RCC 7860 (cell line): ENCODE measurements at regions not wholly inside any gene's neighbourhood (a gene's known extent, or its start where the extent isn't known, plus 50 kb on each side); places are given as distances from the start of the nearest gene placed in this dataset.
A peak's percentile ranks its signal among the peaks of the same experiment; 100 is the strongest.
"Not testable (repeated sequence)": the region's sequence is repeated elsewhere in the genome, so short reads cannot be mapped to it uniquely, and the experiment has no call there.

Source experiments
- DNase-seq: peaks from one replicate; pipeline ENCODE4 v3.0.0-alpha.2; 2015; ENCODE audit warnings: low spot score
- FAIRE-seq: peaks from 2 replicates; lab custom pipeline; 2012; peaks lifted over from hg19 to GRCh38; lab: Jason Lieb, UNC

DNA sequence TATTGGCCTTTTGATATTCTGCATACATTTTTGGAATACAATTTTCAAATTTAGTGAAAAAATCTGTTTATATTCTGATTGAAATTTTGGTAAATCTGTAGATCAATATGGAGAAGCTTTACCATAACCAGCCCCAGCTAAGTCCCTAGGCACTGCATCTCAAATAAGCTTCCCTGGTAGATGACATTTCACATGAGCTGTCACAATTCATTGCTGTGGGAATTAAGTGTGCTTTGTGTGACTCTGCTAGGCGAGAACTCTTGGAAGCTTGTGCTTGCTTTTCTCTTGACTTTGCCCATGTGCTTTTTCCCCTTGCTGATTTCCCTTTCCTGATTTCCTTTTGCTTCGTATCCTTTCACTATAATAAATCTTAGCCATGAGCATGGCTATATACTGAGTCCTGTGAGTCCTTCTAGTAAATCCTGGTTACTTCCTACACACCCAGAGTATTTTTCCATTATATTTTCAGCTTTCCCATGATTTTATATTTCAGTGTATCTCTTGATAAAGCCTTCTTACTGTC, 166.5 kb upstream of the MMS22L start:
- no peak for FAIRE-seq
- DNase-seq: no peak

DNA sequence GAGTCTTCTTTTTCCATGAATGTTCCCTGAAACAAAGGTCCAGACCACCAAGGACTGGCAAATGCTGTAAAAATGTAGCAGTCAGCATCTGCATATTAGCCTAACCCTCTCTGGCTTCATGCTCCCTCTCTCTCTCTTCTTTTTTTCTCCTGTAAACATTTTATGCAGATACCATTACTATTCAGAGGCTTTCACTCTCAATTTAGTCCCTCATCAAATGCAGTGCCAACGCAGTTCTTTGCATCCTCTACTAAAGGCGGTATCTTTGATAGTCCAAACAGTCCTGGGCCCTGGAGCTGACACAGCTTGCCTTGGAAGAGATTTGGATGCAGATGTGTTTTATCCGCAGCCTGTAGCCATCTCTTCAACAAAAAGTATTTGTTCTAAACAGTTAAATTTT, 167.1 kb upstream of the MMS22L start:
- FAIRE-seq: no peak
- no peak for DNase-seq

DNA sequence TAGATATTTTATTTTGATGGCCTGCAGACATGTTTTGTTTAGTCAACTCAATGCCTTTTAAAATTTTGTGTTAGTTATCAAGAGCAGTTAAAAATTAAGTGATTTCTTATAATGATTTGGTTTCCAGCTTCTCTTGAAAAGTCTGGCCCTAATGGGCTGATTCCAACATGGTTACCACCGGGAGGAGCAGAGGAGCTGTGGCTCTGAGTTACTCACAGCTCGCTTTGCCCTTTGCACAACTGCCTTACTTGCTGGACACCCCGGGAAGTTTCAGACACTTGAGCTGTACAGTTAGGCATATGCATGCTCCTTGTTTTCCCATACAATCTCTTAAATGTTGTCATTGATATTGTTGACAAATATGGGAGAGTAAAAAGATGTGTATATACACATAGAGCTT, 173.1 kb upstream of the MMS22L start:
- no peak for FAIRE-seq
- no peak for DNase-seq

DNA sequence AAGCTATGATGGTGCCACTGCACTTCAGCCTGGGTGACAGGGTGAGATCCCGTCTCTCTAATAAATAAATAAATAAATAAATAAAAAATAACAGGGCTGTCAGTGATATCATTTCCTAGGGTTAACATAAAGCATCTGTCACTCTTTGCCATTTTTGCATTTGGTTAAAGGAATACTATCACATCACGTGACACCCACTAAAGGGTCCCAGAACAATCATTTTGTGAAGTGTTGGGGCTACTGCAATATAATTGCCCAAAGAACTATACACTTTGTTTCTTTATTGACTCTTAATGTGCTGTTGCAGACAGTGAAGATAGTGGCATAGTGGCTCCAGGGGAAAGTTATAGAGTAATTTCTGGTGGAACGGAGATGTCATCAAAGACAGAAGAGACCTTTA, 176.5 kb upstream of the MMS22L start:
- DNase-seq (no peak), FAIRE-seq (no peak)

DNA sequence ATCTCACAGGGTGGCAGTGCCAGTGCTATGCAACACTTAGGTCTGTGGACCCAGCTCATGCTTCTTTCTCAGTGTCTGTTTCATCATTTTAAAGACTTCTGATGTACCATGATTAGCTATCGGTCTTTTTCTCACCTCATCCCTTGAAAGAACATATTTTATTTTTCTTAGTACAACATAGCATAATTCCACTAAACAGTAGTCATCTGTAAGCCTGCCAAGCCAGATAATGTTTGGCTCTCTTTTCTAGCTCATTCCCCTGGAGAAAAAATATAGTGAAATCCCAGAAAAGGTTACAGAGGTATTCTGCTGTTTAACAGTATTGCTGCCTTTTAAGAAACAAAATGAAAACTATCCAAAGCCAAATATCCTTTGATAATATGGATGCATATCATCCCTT, 177.0 kb upstream of the MMS22L start:
- DNase-seq: no peak
- FAIRE-seq: no peak

DNA sequence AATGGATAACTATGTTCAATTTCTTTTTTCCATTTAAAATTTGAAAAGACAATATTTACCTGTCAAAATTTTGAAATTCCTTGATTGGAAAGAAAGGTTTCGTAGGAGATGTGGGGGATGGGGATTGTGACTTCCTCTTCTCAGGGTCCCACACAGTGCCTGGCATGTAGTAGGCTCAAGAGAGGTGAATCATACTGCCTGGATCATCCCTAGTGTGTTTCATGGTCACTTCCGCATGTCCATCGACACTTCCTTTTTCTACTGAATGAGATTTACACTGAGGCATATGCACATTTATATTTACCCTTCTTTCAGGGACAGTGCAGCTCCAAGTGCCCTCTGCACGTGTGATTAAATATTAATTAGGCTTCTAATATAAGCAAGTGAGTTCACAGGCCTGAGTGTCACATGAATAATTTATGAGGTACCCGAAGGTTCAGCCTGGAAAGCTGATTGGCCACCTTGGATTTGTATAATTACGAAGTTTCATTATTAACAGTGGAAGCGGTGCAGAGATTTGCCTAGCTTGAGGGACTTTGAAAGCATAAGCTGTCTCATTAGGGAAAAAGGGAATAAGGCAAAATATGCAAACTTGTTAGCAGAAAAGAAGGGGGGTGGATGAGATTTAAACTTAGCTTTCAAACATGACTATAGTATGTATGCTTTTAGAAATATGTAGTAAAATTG, 177.5 kb upstream of the MMS22L start:
- FAIRE-seq (no peak), DNase-seq (no peak)

DNA sequence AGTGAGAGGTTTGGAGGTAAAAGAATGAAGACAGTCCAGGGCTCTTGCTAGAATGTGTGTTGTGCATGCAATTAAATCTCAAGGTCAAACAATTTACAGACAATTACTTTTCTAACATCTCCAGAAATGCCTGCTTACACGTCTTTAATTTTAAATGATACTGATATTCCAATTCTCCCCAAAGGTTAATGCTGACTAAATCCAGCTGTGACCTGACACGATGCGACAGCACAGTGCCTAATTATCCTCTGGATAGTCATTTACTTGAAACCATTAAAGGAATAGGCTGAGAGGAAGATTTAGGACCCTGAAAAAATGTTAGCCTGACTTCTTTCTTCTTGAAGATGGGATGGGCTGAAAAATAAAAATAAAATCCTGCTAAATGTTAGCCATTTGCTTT, 178.2 kb upstream of the MMS22L start:
- DNase-seq (no peak), FAIRE-seq (no peak)

DNA sequence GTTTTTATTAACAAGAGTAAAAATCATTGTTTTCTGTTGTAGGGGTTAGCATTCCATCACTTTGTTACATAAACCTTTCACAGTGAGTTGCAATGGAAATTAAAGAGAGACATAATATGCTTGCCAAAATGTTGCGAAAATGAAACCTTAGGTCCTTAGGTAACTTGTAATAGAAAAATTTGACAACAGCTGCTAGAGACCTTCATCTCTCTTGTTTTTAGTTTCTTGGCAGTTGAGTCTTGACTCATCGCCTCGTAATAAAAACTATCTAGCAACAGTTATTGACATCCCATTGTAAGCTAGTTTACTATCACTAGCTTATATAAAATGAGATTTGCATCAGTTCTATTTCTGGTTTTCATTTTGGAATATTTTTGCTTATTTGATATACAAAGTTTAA, 179.0 kb upstream of the MMS22L start:
- FAIRE-seq: no peak

DNA sequence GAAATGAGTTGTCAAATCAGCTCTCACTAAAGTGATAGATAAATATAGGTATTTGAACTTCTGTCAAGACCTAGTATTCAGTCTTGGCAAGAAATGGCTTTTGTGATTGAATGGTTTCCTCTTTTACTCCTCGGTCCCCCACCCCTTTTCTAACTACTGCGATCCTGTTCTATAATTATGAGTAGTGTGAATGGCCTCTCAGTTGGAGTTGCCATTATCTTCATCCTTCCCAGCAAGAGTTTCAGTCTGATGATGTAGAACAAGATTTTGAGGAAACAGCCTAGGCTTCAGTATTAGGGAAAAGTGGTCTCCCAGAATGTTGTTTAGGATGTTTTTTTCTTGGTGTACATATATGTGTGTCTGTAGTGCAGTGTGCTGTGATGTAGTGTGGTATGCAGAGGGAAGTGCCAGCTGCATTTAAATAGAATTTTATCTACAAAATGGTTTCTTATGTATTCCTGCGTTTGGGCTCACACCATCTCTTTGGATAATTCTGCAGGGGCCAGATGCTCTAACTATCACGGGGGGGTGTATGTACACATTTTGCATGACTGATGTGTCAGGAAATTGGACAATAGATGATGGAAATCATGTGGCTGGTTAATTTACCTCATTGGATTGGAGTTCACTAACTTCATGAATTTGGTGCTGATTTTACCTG, 180.1 kb upstream of the MMS22L start:
- no peak for FAIRE-seq
- DNase-seq: no peak

More for the DNA sequence above, 179.0 kb upstream of the MMS22L start:
- DNase-seq: no peak

DNA sequence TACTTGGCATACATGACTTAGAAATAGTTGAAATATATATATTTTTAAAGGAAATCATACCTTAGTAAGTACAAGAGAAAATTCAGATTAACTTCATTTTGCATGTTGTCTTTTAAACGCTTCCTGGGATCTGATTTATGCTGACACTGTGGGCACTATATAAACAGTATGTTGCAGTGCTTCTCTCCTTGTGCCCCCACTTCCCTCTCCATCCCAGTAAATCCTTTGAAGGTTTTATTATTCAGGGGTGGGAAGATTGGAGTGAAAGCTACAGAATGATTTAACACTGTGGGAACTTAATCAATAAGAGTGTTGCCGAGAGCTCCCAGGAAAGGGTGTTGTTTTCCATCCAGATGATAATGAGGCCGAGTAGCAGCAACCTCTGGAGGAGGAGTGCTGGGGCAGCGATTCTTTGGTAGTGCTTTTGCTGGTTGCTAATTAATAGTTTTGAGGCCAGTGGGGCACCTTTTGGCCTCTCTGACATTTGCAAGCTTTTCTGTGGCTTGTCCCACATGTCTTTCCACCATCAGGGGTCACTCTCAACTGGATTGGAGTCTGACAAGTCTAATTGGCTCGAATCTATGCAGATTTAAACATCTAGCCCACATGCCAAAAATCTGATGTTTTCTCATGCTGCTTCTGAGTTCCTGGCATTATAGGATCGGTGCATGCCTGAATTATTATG, 183.0 kb upstream of the MMS22L start:
- no peak for FAIRE-seq
- no peak for DNase-seq

DNA sequence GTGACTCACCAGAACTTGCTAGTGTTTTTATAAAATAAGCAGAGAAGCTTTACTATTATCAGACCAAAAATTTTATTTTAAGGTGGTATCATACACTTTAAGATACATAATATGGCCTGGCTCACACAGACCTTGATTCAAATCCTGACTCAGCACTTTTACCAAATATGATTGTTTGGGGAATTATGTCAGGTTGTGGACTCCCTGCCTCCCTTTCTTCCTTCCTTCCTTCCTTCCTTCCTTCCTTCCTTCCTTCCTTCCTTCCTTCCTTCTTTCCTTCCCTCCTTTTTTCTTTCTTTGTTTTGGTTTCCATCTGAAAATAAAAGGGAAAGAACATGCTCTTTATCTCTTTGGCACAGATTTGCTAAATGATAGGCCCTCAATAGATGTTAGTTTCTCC, 186.0 kb upstream of the MMS22L start:
- no peak for FAIRE-seq
- no peak for DNase-seq

DNA sequence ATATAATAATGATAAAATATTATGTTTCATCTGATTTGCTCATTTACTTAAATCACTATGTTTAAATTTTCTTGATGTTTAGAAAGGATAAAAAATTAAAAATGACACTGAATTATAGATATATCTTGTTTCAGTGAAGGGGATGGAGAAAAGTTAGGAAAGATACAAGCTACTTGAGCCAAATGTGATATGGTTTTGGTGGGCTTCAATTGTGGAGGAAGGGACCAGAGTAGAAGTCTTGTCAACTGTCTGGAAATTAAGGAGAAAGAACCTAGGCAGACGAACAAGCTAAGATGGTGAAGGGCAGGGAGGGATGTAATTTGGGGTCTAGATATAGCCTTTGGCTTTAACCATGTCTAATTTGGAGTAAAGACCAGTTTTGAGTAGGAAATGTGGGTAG, 186.4 kb upstream of the MMS22L start:
- FAIRE-seq: no peak
- no peak for DNase-seq

DNA sequence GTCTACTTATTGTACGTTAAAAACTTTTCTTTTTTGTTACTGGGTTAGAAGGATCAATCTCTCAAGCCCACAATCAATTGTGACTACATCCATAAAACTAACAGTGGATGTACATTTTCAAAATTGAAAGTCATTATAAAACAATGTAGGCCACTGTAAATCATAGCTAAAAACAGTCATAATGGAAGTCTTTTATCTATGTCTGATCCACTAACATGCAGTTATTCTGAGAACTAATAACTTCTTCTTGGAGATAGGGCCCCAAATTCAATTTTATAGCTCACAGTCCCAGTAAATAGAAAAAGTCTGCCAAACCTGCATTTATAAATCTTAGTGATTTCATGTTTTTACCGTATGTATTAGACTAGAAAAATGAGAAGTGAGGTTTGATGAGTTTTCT, 187.3 kb upstream of the MMS22L start:
- no peak for FAIRE-seq
- DNase-seq: no peak

DNA sequence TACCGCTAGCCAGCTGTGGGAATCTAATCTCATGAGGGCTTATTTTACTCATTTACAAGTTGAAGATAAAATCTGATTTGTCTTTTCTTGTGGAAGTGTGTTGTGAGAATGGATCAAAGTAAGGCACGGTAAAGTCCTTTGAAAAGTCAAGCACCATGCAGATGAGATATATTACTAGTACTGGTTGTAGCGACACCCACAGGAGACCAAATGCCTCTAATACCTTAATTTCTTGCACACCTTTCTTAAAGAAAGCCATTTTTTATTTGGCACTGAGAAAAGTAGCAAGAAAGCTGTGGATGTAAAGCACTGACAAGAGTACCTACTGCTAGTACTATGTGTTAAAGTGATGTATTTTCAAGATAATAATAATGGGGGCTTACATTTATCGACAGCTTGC, 191.0 kb upstream of the MMS22L start:
- FAIRE-seq (no peak), DNase-seq (no peak)

DNA sequence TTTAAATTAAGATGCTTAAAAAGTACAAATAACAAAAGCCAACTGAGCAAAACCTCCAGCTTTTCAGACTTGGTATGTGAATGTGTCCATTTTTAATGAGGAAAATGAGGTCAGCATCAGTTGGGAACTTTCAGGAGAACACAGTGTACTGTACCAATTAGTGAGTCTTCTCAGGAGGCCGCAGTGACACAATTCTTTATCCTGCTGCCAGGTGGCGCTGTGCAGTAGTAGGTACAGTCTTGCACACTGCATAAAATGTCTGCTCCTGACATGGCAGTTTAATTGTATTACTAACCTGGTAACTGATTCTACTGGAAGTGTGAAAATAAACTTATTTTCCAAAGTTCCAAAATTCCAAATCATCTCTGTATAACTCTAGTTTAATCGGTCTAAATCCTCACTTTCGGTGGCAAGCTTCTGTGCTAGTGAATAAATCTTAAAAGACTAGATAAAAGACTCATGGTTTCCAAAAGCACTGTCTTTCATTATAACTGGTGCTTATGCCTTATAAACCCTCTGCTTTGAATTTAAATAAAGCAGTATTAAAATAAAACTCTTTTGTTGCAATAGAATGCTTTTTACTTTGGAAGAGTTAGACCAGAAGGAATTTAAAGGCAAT, 214.8 kb upstream of the MMS22L start:
- peak; percentile 43 for DNase-seq
- peak; percentile 31 for FAIRE-seq

DNA sequence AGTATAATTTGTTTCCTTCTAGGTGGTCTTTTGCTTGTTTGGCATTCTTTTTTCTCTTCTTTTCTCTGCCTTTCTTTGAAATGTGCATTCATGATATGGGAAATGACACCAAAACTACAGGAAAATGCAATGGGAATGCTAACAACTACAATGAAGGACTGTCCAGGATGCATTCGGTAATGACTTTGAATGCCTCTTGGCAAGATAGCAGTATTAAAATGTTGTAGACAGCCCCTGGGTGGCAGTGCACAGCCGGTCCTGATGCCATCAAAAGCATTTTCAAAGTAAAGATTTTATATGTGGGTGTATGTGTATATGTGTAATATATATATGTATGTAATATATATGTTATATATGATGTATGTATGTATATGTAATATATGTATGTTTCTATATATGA, 218.8 kb upstream of the MMS22L start:
- DNase-seq (no peak), FAIRE-seq (no peak)

DNA sequence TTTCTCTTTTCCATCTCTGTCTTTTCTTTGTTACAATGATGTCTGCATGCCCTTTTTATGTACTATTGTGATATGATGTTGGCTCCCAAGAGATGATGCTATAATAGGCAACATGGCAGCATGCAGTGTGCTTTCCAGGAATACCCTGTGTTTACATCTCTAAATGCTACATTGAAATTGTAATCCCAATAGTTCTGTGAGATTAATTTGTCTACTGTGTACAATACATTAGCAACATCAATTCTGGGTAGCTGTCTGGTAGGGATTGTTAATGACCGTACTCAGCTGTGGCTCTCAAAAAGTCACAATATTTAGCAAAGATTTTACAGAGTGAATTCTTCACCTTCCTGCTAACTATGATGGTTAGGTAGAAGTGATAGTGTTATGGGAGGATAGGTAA, 225.6 kb upstream of the MMS22L start:
- FAIRE-seq (no peak), DNase-seq (no peak)

DNA sequence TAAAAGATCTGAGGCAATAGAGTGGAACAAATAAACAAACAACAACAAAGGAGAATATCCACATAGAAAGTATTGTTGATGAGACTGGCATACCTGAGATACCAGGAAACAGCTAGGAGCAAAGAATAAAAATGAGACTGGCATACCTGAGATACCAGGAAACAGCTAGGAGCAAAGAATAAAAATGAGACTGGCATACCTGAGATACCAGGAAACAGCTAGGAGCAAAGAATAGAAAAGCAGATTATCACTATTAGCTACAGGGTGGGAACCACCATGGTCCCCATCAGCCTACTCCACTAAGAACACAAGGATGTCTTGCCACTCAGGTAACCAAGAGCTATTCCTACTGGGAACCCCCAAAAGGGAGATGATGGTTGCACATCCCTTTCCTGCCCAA, 230.2 kb upstream of the MMS22L start:
- not testable (repeated sequence) for FAIRE-seq, DNase-seq

DNA sequence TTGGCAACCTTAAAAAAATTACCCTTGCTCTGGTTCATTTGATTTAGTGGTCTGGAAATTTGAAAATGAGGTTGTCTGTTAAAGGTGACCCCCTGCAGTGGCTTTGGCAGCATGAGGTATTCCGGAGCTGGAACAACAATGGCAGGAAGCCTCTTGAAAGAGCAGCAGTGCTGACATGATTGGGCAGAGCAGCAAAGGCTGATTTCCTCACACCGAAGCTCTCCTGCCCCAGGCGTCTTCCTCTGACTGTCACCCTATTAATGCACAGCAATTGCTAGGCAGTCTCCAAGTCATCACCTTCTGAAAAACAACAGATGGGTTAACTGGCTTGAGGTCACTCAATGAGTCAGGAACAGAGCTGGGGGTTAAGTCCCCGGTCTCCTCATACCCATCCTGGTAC, 241.8 kb upstream of the MMS22L start:
- FAIRE-seq (no peak), DNase-seq (no peak)

DNA sequence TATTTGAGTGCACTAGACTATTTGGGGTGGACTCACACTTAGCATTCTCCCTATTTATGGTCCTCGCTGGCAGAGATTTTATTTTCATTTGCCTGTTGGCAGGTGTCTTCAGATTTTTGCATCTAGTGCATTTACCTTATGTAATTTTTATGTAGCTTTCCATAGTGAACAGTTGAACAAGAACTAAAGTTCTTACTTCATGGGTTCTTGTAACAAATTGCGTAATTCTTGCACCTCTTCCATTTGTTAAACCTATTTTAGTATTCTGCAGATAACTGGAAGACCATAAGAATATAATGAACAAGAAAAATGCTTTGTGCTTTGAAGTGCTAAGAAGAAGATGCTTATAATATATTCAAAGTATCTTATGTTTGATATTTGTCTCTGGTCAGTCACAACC, 252.8 kb upstream of the MMS22L start:
- no peak for FAIRE-seq

DNA sequence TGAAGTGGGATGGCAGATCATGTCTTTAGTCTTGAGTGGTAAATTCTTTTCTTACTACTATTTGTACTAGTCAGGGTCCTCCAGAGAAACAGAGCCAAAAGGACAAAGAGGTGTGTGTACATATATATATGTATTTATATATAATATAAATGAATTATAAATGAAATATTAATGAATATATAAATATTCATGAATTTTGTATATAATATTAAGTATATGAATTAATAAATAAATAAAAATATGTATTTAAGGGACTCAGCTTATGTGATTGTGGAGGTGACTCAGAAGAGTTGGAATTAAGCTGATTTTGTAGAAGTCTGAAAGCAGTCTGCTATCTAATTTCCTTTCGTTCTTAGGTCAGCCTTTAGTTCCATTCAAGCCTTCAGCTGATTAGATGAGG, 265.3 kb upstream of the MMS22L start:
- FAIRE-seq: no peak
- no peak for DNase-seq

More for the DNA sequence above, 252.8 kb upstream of the MMS22L start:
- DNase-seq: no peak

DNA sequence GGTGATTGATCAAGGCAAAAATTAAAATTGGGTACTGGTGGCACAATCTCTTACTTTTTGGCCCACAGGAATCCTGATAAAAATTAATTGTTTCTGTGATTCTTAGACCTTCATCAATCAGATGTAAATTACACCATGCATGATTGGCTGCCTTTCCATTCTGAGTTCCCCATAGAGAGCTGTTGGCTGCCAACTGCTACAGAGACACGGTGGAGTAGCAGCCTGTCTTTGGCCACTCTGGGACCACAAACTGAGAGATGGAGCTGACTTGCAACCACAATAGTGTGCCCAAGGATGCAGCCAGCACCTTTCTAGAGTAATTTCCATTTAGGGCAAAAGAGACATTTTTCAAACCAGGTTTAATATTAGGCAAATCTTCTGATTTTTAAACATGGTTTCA, 274.3 kb upstream of the MMS22L start:
- no peak for FAIRE-seq
- DNase-seq: no peak
